ENCODE measurements at regions not wholly inside any gene's neighbourhood (a gene's known extent, or its start where the extent isn't known, plus 50 kb on each side); places are given as distances from the start of the nearest gene placed in this dataset.

DNA sequence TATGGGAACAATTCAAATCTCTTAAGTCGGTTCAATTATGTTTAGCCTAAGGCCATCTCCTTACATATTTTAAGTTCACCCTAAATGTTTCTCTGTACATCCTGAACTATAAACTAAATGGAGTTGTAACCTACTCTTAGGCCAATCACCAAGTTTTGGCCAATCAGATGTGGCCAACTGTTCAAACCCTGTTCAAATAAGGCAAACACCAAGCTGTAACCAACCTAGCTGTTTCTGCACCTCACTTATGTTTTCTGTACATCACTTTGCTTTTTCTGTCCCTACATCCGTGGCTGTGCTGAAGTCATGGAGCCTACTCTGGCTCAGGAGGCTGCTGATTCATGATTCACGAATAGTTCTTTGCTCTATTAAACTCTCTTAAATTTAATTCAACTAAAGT, 165.3 kb downstream of the GASK1B start:
- DNase-seq = no peak

DNA sequence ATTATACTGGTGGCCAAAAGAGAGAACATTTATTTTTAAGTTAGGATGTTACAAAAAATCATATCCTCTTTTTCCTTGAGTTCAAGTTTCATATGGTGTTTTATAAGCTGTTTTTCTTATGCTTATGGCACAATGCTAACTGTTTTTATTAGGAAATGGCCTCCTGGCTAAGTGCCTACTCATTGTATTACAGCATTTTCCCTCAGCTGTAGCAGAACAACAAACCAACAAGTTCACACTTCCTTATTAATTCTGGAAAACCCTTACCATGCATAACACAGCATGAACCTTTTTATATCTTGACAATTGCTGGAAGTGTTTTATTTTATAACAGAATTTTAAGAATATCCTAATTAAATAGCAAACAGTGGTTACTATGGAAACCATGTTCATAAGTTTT, 165.8 kb downstream of the GASK1B start:
- DNase-seq = no peak

DNA sequence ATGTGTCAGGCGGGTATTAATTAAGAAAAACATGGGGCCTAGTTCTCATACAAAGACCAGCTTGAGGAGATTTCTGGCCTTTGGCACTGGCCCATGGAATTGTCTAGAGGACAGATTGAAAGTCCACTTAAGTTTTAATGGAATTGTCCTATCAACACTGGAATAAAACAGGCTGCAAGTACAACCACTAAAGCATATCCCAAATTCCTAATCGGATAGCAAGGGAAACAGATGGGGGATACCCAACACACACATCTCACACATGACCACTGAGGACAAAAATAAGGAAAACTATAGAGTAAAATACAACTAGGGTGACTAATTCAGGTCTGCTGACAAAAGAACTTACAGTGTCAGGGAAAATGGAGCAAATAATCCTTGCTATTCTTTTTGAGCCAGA, 167.8 kb downstream of the GASK1B start:
- DNase-seq = no peak

DNA sequence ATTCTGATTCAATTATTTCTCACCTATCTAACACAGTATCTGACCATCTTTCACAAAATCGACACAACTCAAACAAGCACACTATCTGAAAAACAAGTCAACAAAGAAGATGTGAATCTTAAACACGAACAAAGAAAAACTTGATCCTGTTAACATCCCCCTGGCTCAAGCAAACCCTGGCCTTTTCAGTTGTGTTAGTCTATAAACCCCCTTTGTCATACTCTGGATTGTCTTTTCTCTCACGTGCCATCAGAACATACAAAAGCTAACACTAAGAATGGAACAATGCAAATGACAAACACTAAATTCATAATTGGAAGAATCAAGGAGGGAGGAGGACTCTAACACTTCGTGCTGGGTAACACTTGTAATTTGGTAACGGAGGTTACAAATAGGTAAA, 168.7 kb downstream of the GASK1B start:
- no peak for DNase-seq

DNA sequence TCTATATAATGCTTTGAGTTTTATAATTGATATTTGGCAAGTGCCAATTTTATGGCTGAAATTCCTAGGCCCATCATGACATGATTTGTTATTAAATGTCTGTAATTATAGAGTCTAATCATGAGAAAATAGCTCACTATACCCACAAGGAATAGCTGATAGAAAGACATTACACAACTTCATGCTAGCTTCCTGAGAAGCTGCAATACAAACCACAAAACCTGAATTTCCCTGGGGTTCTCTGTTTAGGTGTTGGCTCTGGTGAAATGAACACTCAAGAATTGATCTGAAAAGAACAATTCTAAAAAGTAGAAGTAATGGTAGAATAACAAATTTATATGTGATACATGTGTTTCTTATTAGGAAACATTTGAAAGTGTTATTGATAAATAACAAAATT, 169.6 kb downstream of the GASK1B start:
- no peak for DNase-seq

DNA sequence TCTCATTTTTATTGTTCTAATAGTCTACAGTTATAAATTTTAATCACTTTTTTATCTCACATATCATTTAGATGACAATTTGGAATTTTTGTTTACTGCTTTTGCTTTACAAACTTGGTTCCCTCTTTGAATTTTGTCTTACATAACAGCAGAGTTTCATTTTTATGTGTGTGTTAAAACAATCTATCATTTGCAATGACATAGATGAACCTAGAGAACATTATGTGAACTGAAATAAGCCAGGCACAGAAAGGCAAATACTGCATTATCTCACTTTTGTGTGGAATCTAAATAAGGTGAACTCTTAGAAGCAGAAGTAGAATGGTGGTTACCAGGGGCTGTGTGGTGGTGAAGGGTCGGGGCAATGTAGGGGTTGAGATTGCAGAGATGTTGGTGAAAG, 170.7 kb downstream of the GASK1B start:
- DNase-seq = no peak

DNA sequence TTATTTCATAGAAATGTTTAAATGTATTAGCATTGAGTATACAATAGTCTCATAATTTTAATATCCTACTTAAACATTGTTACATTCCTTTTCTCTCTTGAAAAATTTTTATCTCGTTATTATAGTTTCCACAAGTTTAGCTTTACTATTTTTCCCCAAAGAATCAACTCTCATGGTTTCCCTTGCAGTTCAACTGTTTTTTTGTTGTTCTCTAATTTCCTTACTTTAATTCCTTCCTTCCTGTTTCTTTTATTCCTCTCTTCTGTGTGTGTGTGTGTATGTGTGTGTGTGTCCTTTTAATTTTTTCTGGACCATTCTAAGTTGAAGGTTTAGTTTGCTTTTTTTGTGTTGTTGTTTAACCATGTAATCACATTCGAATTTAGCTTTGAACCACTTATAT, 171.1 kb downstream of the GASK1B start:
- no peak for DNase-seq

DNA sequence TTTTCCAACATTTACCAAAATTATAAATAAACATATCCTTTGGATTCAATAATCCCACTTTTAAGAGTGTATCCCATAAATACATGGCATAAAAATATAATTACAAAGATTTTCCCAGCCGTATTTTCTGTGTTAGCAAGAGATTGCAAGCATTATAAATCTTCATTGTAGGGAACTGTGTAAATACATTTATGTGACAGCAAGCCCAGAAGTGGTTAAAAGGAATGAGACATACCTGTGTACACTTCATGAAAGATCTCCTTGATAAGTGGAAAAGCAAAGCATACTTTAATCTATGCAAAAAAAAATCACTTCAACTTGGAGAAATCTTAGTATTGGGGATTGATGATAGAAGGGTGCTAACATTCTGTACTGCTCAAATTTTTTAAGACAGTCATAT, 173.1 kb downstream of the GASK1B start:
- no peak for DNase-seq

DNA sequence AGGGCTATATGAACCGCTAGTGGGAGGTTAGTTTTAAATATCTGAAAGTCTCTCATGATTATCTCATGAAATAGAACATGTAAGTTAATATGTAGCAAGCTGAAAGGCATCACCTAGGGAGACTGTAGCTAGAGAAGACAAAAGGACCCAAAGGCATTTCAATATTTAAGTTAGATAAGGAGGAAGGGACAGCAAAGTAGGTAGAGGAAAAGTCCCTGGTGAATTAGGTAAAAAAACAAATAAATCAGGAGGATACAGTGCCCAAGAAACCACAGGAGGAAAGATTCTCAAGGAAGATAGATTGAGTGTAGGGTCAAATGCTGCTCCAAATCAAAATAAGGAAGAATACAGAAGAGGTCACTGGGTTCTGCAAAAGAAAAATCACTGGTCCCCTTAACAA, 175.5 kb downstream of the GASK1B start:
- DNase-seq = no peak

DNA sequence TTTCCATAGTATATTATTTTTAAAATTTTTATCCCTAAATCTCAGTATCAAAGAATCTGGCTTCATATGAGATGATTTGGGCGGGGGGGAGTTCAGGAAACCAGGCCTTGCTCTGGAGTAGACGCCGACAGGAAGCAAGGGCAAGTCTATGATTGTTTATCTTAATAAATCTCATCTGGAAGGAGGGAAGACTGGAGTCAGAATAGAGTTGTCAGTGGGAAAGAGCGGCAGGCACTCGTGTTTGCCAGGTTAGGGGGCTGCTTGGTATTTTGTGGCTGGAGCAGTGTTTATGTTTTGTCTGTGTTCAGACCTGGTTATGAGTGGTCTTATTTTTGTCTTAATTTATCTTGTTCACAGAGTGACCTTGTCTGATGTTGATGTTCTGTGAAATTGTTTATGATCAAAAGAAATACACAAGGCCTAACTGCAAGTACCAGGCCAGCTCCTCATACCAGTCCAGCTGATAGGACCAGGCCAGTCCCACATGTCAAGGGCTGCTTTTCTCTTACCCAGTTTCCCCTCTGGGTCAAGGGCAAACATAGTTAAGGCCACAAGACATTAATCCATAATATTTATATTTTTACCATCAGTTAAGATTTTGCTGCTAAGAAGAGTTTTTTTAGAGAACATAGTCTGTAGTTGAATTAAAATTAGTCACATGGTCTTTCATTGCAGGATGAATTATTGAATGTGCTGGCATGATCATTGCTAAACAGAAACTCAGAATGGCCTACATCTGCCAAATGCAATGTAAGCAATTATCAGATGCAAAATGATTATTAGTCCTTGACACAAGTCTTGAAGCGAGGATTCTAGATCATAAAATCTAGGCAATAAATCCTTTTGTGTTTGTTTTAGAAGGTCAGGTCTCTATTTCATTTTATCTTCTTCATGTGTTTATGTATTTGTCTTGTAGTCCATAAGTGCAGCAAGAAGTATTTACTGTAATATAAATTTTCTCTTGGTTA, 176.5 kb downstream of the GASK1B start:
- DNase-seq = no peak

DNA sequence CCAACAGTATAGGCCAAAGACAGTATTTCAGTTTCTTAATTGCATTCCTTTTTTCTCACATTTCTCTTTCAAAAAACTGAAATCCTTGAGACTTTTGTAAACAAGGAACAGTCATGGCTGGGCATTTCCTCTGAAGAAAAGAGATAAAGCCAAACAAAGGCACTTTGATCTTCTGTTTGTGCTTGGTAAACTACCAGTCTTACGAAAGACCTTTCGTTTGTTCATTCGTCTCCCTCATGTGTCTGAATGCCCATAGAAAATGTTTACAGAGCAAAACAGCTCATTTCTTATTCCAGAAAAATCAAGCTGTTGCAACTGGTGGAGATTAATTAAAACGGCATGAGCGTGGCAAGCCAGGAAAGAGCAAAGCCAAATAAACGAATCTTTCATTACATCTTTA, 178.0 kb downstream of the GASK1B start:
- no peak for DNase-seq

DNA sequence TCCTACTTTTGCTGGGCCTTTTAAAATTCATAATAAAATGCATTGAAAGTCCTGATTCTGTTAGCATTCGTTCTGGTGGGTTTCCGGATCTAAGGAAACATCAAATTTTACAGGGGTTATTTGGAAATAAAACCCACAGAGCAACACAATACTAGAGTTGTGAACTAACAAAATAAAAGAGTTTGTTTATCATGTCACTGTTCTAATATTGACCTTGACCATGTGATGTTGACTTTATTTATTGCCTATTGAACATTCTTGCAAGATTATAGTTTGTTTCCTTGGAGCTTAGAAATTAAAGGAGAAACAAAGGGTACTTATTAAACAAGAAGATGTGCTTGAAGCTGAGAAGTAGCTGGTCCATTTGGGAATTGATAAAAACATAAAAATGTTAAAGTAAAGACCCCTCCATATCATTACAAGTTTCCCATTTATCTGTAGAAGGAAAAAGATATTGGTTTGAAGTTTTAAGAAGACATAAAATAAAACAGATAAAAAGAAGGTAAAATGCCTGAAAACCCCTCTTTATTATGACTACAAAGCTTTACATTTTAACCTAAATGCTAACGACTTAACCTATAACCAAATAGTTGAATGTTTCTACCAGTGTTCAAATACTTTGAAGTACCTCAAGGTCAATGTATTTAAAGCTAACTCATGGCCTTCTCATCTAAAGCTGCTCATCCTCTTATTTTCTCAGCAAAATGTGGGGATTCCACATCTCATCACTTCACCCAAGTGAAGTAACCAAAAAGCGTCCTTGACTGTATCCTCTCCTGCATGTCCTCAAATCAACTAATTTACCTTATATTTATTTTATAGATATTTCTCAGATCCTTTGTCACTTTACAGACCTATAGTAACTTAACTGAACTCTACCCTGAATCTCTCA, 179.6 kb downstream of the GASK1B start:
- DNase-seq = no peak

DNA sequence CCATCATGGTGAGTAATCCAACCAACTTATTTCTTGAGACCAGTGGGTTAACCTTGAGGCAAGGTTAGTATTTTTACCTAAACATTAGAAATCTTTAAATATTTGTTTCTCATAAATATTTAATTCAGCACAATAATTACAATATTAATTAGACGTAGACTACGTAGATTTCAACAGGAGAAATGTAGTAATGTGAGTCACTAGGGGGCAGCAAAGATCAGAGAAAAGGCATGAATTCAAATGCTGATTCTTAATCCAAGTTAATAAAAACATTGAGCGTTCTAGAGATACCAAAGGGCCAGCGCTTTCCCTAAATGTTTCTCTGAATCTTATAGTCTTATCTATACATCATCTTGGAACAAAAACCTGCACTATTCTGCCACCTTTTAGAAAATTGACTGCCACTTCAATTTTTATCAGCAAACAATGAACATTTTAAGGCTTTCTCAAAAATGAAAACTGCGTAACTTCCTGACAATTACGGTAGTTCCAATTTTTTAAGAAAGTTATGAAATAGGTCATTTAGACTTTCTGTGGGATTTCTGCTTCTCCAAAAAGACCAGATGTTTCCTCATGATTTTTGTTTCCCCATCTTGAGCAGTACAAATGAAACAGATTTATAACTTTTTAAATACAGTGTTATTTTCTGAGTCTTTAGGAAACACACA, 180.7 kb downstream of the GASK1B start:
- peak in 1 of 5 experiments; percentile 41 for DNase-seq

DNA sequence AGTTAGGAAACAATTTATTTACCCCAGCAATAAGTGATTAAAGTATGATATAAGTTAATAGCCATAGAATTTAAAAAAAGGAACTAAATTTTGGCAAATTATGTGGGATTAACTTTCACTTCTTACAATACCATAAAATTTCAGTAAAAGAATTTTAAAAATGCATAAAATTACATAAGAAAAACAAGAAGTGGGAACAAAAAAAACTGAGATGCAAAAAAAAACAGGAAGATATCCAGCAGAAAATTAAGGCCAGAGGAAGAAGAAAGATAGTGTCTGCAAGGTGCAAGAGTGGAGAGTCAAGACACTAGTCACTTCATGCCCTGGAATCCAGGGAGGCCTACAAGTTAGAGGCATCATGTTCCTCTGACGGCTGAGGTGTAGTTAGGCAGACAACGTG, 184.2 kb downstream of the GASK1B start:
- no peak for DNase-seq

DNA sequence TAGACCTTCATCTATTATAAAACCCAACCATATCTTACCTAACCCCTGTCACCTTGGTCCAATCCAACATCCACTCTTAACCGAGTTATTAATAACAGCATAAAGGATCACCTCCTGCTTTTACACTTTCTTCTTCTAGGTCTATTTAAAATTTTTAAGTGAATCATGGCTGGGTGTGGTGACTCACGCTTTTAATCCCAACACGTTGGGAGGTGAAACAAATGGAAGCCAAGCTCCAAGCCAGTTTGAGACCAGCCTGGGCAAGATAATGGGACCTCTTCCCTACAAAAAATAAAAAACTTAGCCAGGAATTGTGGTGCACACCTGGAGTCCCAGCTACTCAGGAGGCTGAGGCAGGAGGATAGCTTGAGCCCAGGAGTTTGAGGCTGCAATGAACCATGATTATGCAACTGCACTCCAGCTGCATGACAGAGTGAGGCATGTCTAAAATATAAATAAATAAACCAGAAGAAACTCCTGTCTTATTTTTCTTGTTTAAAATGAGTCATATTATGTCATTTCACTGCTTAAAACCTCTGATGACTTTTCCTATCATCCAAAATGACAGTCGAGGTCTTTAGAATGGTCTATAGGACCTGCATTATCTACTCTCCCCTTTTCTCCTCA, 188.4 kb downstream of the GASK1B start:
- no peak for DNase-seq

DNA sequence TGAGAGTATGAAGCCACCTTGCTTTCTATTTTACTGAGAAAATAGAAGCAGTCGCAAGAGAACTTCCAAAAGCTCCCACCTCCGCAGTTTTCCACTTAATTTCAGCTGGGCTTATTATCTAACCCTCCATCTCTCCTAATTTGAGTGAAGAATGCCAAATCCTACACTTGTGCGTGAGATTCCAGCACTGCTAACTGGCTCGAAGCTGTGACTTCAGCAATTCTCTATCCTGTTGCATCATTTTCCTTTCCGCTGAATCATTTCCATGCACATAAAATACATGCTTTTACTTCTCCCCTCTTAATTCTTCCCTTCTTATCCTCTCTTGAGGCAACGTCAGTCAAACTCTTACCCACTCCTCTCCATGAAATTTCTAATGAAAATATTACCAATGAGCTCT, 189.5 kb downstream of the GASK1B start:
- no peak for DNase-seq

DNA sequence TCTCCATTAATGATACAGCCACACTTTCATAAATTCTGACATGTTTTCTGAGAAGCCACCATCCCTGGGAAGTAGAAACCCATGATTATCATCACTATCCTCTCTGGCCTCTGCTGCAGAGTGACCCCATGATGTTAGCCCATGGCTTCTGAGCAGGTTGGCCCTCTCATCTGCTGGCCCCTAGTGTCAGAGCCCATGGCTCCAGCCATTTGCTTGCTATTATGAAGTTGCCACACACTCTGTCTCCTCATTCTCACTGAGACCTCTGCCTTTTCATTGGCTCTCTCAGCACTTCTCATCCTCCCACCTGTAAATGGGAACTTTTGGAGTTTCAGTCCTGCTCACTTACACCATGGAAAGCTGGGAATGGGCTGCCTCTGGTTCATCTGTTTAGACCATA, 192.7 kb downstream of the GASK1B start:
- no peak for DNase-seq

DNA sequence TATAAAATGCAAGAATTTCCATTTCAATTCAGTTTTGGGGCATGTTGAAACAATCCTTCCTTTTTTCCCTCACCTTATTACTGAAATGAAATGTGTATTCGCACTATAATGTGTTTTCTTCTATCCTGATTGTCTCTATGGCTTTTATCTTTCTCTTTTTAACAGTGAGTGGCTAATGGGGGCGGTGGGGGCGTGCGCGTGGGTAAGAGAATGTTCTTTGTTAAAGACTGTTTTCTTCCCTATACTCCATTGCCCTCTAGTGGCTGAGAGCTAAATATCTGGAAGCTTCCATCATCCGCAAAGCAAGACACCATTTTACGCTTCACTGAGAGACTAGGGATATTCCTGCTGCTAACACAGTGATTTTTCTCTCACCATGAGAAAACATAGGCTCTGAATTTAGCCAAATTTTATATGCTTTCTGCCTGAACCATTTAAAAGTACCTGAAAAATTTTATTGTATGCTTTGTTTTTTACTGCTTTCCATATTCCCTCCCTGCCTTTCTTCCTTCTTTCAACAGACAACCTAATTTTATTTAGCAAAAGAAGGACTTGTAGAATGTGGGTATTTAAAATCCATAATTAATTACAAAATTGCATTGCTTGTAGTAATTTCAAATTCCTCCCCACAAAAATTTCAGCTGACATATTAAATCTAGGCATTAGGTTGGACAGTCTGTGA, 194.0 kb downstream of the GASK1B start:
- peak in 1 of 5 experiments; percentile 26 for DNase-seq

DNA sequence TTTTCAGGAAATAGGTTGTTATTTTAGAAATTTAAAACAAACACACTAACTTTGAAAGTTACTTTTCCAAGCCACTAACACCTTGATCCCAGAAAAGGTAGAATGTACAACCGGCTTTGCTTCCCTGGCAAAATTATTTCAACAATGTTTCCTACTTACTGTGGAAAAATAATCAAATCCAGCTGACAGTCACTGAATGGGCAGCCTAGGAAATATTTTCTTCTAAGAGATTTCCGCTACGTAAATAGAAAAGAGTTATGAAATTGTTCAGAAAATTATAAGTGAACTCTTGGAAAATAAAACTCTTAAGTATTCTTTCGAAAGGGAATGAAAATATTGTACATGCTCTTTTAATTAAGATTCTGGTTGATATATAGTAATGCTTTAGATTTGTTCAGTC, 195.7 kb downstream of the GASK1B start:
- DNase-seq = no peak

DNA sequence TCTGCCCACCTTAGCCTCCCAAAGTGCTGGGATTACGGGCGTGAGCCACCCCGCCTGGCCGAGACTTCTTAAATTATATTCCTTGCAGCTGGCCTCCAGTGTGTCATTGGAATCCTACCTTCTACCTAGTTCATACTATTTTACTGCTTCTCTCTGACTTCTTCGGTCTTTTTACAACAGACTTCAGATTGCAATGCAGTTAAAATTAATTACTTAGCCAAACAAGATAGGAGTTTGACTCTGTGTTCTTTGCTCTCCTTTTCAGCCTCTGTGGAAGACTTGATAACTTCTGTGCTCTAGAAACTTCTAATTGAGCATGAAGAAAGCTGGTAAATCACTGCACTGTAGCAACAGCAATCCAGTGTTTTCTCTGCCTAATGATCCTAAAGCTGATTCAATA, 199.5 kb downstream of the GASK1B start:
- no peak for DNase-seq

DNA sequence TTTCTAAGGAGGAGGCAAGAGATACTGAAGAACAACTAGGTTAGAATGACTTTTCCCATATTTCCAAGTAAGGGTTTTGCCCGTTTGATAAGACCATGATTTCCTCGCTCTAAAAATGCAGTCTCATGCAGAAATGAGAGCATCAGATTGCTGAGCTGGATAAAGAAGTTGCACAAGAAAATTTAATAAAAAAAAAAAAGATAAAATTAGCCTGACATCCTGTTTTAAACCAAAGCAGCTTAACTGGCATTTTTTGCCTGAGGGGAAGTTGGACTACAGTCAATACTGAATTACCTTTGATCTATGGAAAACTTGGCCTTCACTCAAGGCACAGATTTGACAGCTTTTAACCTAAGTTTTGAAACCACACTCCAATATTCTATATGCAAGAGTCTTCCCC, 208.4 kb downstream of the GASK1B start:
- DNase-seq = no peak

All from T-helper 2 cell (primary cell).